ENCODE measurements at regions not wholly inside any gene's neighbourhood (a gene's known extent, or its start where the extent isn't known, plus 50 kb on each side); places are given as distances from the start of the nearest gene placed in this dataset.
"Not testable (repeated sequence)": the region's sequence is repeated elsewhere in the genome, so short reads cannot be mapped to it uniquely, and the experiment has no call there.

GRCh38 chr20:55522296-55522815, 483.0 kb downstream of the CBLN4 start:
- Histone ChIP-seq H3K4me3 (no peak overlapping the region), H3K27me3 (no peaks in the 10 kb centered on the region), H3K9me3 (peaks cover 0 to 3% (median 0%) of the 10 kb centered on the region in 4 donors), H3K36me3 (no peaks in the 10 kb centered on the region), H3K27ac (replicated peaks in 1 of 4) (no peak overlapping the region), H3K4me1 (no peaks in the 10 kb centered on the region)
- 68% methylated on average over 4 of the region's 4 CpGs for WGBS
- no peak for TF ChIP-seq CTCF (IDR thresholded peaks at IDR 0.05)
- TF ChIP-seq POLR2A (IDR thresholded peaks at IDR 0.05; ENCODE audit: low read depth): no peak
- TF ChIP-seq POLR2AphosphoS5 (IDR thresholded peaks at IDR 0.05): no peak
- no peak for TF ChIP-seq EP300 (IDR thresholded peaks at IDR 0.05)
- intact Hi-C loops (cut with DNase I): no loop called here
- DNase-seq (ENCODE audit: extremely low spot score): no peak

GRCh38 chr20:55517584-55517983, 487.7 kb downstream of the CBLN4 start:
- H3K27ac ChIP-seq (replicated peaks in 1 of 4); H3K4me3 ChIP-seq; intact Hi-C loops (cut with DNase I); DNase-seq (ENCODE audit: extremely low spot score); H3K9me3 ChIP-seq; H3K27me3 ChIP-seq; H3K4me1 ChIP-seq; H3K36me3 ChIP-seq: not testable (repeated sequence)

- H3K27me3 ChIP-seq: no peaks in the 10 kb centered on the region
- H3K36me3 ChIP-seq: no peaks in the 10 kb centered on the region
- H3K4me3 ChIP-seq: no peak overlapping the region
- no peak for DNase-seq (ENCODE audit: extremely low spot score)
- peaks cover 0 to 9% (median 0%) of the 10 kb centered on the region in 4 donors for H3K4me1 ChIP-seq
- intact Hi-C loops (cut with DNase I): no loop called here
- H3K9me3 ChIP-seq: no peaks in the 10 kb centered on the region
- 60% methylated on average over 3 of the region's 3 CpGs for WGBS
- TF ChIP-seq CTCF (IDR thresholded peaks at IDR 0.05) (no peak), POLR2A (IDR thresholded peaks at IDR 0.05; ENCODE audit: low read depth) (no peak), POLR2AphosphoS5 (IDR thresholded peaks at IDR 0.05) (no peak), EP300 (IDR thresholded peaks at IDR 0.05) (no peak)
- no peak overlapping the region for H3K27ac ChIP-seq (replicated peaks in 1 of 4)
Measured at GRCh38 chr20:55515832-55516231, 489.5 kb downstream of the CBLN4 start.

- no peaks in the 10 kb centered on the region for H3K27me3 ChIP-seq
- intact Hi-C loops (cut with DNase I): no loop called here
- TF ChIP-seq CTCF (IDR thresholded peaks at IDR 0.05) (no peak), POLR2A (IDR thresholded peaks at IDR 0.05; ENCODE audit: low read depth) (no peak), EP300 (IDR thresholded peaks at IDR 0.05) (no peak), POLR2AphosphoS5 (IDR thresholded peaks at IDR 0.05) (no peak)
- H3K9me3 ChIP-seq: no peaks in the 10 kb centered on the region
- no peak for DNase-seq (ENCODE audit: extremely low spot score)
- 81% methylated on average over 2 of the region's 2 CpGs for WGBS
- no peak overlapping the region for H3K27ac ChIP-seq (replicated peaks in 1 of 4)
- no peaks in the 10 kb centered on the region for H3K36me3 ChIP-seq
- H3K4me1 ChIP-seq: peaks cover 0 to 9% (median 0%) of the 10 kb centered on the region in 4 donors
- no peak overlapping the region for H3K4me3 ChIP-seq
Measured at GRCh38 chr20:55514531-55514930, 490.8 kb downstream of the CBLN4 start.

GRCh38 chr20:55513954-55514353, 491.4 kb downstream of the CBLN4 start:
- TF ChIP-seq CTCF (IDR thresholded peaks at IDR 0.05) (no peak), POLR2A (IDR thresholded peaks at IDR 0.05; ENCODE audit: low read depth) (no peak), POLR2AphosphoS5 (IDR thresholded peaks at IDR 0.05) (no peak), EP300 (IDR thresholded peaks at IDR 0.05) (no peak)
- no peak for DNase-seq (ENCODE audit: extremely low spot score)

More at GRCh38 chr20:55513954-55514353, 491.4 kb downstream of the CBLN4 start:
- Histone ChIP-seq H3K27ac (replicated peaks in 1 of 4) (no peak overlapping the region), H3K36me3 (no peaks in the 10 kb centered on the region), H3K4me3 (no peak overlapping the region), H3K4me1 (peaks cover 0 to 9% (median 0%) of the 10 kb centered on the region in 4 donors), H3K9me3 (no peaks in the 10 kb centered on the region), H3K27me3 (no peaks in the 10 kb centered on the region)
- intact Hi-C loops (cut with DNase I): no loop called here
- WGBS: 64% methylated on average over 4 of the region's 4 CpGs

All from esophagus muscularis mucosa (tissue), 4 donors.